H9 (cell line): ENCODE measurements at regions not wholly inside any gene's neighbourhood (a gene's known extent, or its start where the extent isn't known, plus 50 kb on each side); places are given as distances from the start of the nearest gene placed in this dataset.

Experiments used
- DNase-seq: peaks from one replicate; pipeline ENCODE4 v3.0.0-alpha.2; 2017
- H2AFZ ChIP-seq: one replicate; pipeline ENCODE4 v1.6.1; 2013; ENCODE audit warnings: mild to moderate bottlenecking, low read length, control low read depth, moderate library complexity
- H2AK5ac ChIP-seq: 2 replicates; pipeline ENCODE4 v1.6.1; 2013; ENCODE audit warnings: low read length, control low read depth, mixed read lengths; ENCODE audit not compliant: insufficient read length
- H2BK120ac ChIP-seq: one replicate; pipeline ENCODE4 v1.6.1; 2013; ENCODE audit warnings: low read depth, mild to moderate bottlenecking, low read length, control low read depth, inconsistent platforms; ENCODE audit not compliant: poor library complexity, severe bottlenecking
- H2BK12ac ChIP-seq: 2 replicates; pipeline ENCODE4 v1.6.1; 2013; ENCODE audit warnings: low read length, control low read depth, mixed read lengths, low read depth; ENCODE audit not compliant: insufficient read length
- H2BK15ac ChIP-seq: 2 replicates; pipeline ENCODE4 v1.6.1; 2013; ENCODE audit warnings: low read depth, low read length, control low read depth
- H2BK20ac ChIP-seq: one replicate; pipeline ENCODE4 v1.6.1; 2013; ENCODE audit warnings: low read depth, mild to moderate bottlenecking, low read length, control low read depth, inconsistent platforms; ENCODE audit not compliant: poor library complexity, severe bottlenecking
- H2BK5ac ChIP-seq: 2 replicates; pipeline ENCODE4 v1.6.1; 2013; ENCODE audit warnings: low read length, control low read depth, mixed read lengths; ENCODE audit not compliant: insufficient read length
- H3K14ac ChIP-seq: 2 replicates; pipeline ENCODE4 v1.6.1; 2013; ENCODE audit warnings: low read length, control low read depth; ENCODE audit not compliant: insufficient read depth
- H3K18ac ChIP-seq: 2 replicates; pipeline ENCODE4 v1.6.1; 2013; ENCODE audit warnings: low read depth, mild to moderate bottlenecking, mixed read lengths, low read length, control low read depth; ENCODE audit not compliant: insufficient read length
- H3K23ac ChIP-seq: 2 replicates; pipeline ENCODE4 v1.6.1; 2013; ENCODE audit warnings: low read length, control low read depth, mixed read lengths, low read depth; ENCODE audit not compliant: insufficient read length
- H3K23me2 ChIP-seq: 2 replicates; pipeline ENCODE4 v1.6.1; 2013; ENCODE audit warnings: low read depth, mild to moderate bottlenecking, mixed read lengths, low read length, control low read depth; ENCODE audit not compliant: insufficient read length, poor library complexity, severe bottlenecking
- H3K27ac ChIP-seq: 2 replicates; pipeline ENCODE4 v1.5.1; 2013; ENCODE audit warnings: low read length, control low read depth, mixed read lengths, low read depth; ENCODE audit not compliant: insufficient read length
- H3K27me3 ChIP-seq: 2 replicates; pipeline ENCODE4 v1.6.1; 2013; ENCODE audit warnings: low read length, control low read depth, inconsistent platforms; ENCODE audit not compliant: insufficient read depth
- H3K4ac ChIP-seq: 2 replicates; pipeline ENCODE4 v1.6.1; 2013; ENCODE audit warnings: low read depth, mild to moderate bottlenecking, control low read depth, inconsistent platforms, low read length, moderate library complexity
- H3K4me1 ChIP-seq: 2 replicates; pipeline ENCODE4 v1.6.1; 2013; ENCODE audit warnings: low read length, control low read depth, inconsistent platforms; ENCODE audit not compliant: insufficient read depth
- H3K4me2 ChIP-seq: 2 replicates; pipeline ENCODE4 v1.6.1; 2013; ENCODE audit warnings: low read length, control low read depth, mixed read lengths; ENCODE audit not compliant: insufficient read length, insufficient read depth
- H3K56ac ChIP-seq: 2 replicates; pipeline ENCODE4 v1.6.1; 2013; ENCODE audit warnings: low read depth, mild to moderate bottlenecking, mixed read lengths, low read length, control low read depth; ENCODE audit not compliant: insufficient read length
- H3K79me1 ChIP-seq: 2 replicates; pipeline ENCODE4 v1.6.1; 2013; ENCODE audit warnings: low read depth, mild to moderate bottlenecking, moderate library complexity, low read length, control low read depth, inconsistent platforms; ENCODE audit not compliant: insufficient read depth, poor library complexity, severe bottlenecking
- H3K79me2 ChIP-seq: 2 replicates; pipeline ENCODE4 v1.6.1; 2013; ENCODE audit warnings: low read length, control low read depth, inconsistent platforms; ENCODE audit not compliant: insufficient read depth
- H3K9ac ChIP-seq: 2 replicates; pipeline ENCODE4 v1.6.1; 2013; ENCODE audit warnings: low read length, control low read depth, mixed read lengths; ENCODE audit not compliant: insufficient read length; ENCODE audit errors: extremely low read depth
- H3K9me3 ChIP-seq: one replicate; pipeline ENCODE4 v1.6.1; 2013; ENCODE audit warnings: low read depth, low read length, inconsistent platforms; ENCODE audit not compliant: control insufficient read depth
- H3T11ph ChIP-seq: one replicate; pipeline ENCODE4 v1.6.1; 2013; ENCODE audit warnings: mild to moderate bottlenecking, low read length, control low read depth, inconsistent platforms
- H4K20me1 ChIP-seq: one replicate; pipeline ENCODE4 v1.6.1; 2013; ENCODE audit not compliant: control insufficient read depth, insufficient read length, insufficient read depth
- H4K5ac ChIP-seq: 2 replicates; pipeline ENCODE4 v1.6.1; 2013; ENCODE audit warnings: low read depth, mild to moderate bottlenecking, mixed read lengths, low read length, control low read depth; ENCODE audit not compliant: insufficient read length
- H4K8ac ChIP-seq: replicated peaks from 2 replicates; pipeline ENCODE4 v1.6.1; 2013; ENCODE audit warnings: low read length, control low read depth, mixed read lengths, low read depth; ENCODE audit not compliant: insufficient read length
- H4K91ac ChIP-seq: 2 replicates; pipeline ENCODE4 v1.6.1; 2013; ENCODE audit warnings: low read depth, mild to moderate bottlenecking, moderate library complexity, mixed read lengths, low read length, control low read depth; ENCODE audit not compliant: insufficient read length
- H3K27ac Mint-ChIP-seq, 3 experiments: 2 replicates in 2 of 3; 3 replicates in 1 of 3; pipeline ENCODE4 v1.8.0; 2020 to 2021; ENCODE audit warnings: mixed read lengths in 3 of 3, mild to moderate bottlenecking in 1 of 3, moderate library complexity in 1 of 3
- H3K27me3 Mint-ChIP-seq: 2 replicates; pipeline ENCODE4 v1.8.0; 2021; ENCODE audit warnings: low read depth, mild to moderate bottlenecking, moderate library complexity, mixed read lengths
- H3K36me3 Mint-ChIP-seq, 3 experiments: 2 replicates in 2 of 3; 3 replicates in 1 of 3; pipeline ENCODE4 v1.8.0; 2020 to 2021; ENCODE audit warnings: low read depth in 3 of 3, mixed read lengths in 3 of 3; ENCODE audit not compliant: insufficient read depth in 1 of 3
- H3K4me1 Mint-ChIP-seq, 2 experiments: 2 replicates each; pipeline ENCODE4 v1.8.0; 2020; ENCODE audit warnings: mixed read lengths in 2 of 2
- H3K4me3 Mint-ChIP-seq, 2 experiments: 2 replicates in 1 of 2; 3 replicates in 1 of 2; pipeline ENCODE4 v1.8.0; 2020 to 2021; ENCODE audit warnings: mild to moderate bottlenecking in 2 of 2, mixed read lengths in 2 of 2, moderate library complexity in 1 of 2
- H3K9me3 Mint-ChIP-seq, 2 experiments: 2 replicates in 1 of 2; 3 replicates in 1 of 2; pipeline ENCODE4 v1.8.0; 2020; ENCODE audit warnings: mild to moderate bottlenecking in 2 of 2, mixed read lengths in 2 of 2, moderate library complexity in 1 of 2
- WGBS: extraction: QIAGEN DNeasy Blood & Tissue Kit; methylation state at CpG from one replicate; pipeline ENCODE4 v1.1.7; 2013; ENCODE audit warnings: missing lambda C conversion rate, low lambda C conversion rate, mixed read lengths; ENCODE audit not compliant: insufficient read length; ENCODE audit errors: extremely low coverage; 5-methylcytosine and 5-hydroxymethylcytosine counted together
- TF ChIP-seq, protein P1 (sequence below): fragments of 200-600 bp; sonication (generic); conservative IDR thresholded peaks from 3 replicates; pipeline ENCODE4 v1.8.0; 2021; ENCODE audit warnings: antibody characterized with exemption, mild to moderate bottlenecking

DNA sequence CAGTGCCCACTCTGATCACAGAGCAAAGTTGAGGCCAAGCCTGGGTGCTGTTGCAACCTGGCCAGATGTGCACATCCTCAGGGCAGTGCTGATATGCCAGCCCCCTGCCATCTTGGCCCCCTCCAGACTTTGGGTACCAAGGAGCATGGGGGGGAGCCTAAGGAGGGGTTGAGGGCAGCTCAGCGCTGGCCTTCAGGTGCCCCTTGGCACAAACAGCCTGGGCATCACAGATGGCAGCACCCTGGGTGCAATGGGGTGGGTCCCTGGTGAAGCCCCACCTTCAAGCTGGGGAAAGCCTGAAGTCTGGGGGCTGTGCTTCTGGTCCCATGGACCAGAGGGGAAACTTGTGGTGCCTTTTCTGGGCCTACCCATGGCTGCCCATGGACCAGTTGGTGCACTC, 163.0 kb downstream of the FAM47A start:
- Mint-ChIP-seq H3K36me3 (peaks cover 0 to 9% (median 2%) of the 10 kb centered on the region in 3 experiments; a peak in 6 of 7 replicates), H3K4me3 (no peak overlapping the region), H3K9me3 (peaks cover 22 to 47% of the 10 kb centered on the region in 2 experiments; a peak in 4 of 5 replicates), H3K4me1 (peaks cover 0 to 6% of the 10 kb centered on the region in 2 experiments; a peak in 2 of 4 replicates), H3K27me3 (no peaks in the 10 kb centered on the region; the same call in 1 of the 2 replicates), H3K27ac (no peak overlapping the region)
- H3K4me1 ChIP-seq: no peaks in the 10 kb centered on the region
- H2AFZ ChIP-seq: no peak overlapping the region
- H2BK20ac ChIP-seq: no peak overlapping the region
- H3K27me3 ChIP-seq: no peaks in the 10 kb centered on the region
- no peak overlapping the region for H2BK15ac ChIP-seq
- no peak overlapping the region for H4K5ac ChIP-seq
- H3K4ac ChIP-seq: no peak overlapping the region
- no peak overlapping the region for H3K9ac ChIP-seq
- H3K14ac ChIP-seq: no peak overlapping the region
- H4K8ac ChIP-seq: no peak overlapping the region
- no peak overlapping the region for H2BK5ac ChIP-seq
- H3K79me1 ChIP-seq: no peaks in the 10 kb centered on the region
- H2AK5ac ChIP-seq: no peak overlapping the region
- no peak for DNase-seq
- H3K79me2 ChIP-seq: no peaks in the 10 kb centered on the region
- TF ChIP-seq, protein P1, sequence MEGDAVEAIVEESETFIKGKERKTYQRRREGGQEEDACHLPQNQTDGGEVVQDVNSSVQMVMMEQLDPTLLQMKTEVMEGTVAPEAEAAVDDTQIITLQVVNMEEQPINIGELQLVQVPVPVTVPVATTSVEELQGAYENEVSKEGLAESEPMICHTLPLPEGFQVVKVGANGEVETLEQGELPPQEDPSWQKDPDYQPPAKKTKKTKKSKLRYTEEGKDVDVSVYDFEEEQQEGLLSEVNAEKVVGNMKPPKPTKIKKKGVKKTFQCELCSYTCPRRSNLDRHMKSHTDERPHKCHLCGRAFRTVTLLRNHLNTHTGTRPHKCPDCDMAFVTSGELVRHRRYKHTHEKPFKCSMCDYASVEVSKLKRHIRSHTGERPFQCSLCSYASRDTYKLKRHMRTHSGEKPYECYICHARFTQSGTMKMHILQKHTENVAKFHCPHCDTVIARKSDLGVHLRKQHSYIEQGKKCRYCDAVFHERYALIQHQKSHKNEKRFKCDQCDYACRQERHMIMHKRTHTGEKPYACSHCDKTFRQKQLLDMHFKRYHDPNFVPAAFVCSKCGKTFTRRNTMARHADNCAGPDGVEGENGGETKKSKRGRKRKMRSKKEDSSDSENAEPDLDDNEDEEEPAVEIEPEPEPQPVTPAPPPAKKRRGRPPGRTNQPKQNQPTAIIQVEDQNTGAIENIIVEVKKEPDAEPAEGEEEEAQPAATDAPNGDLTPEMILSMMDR: no peak
- no peak overlapping the region for H2BK120ac ChIP-seq
- H2BK12ac ChIP-seq: no peak overlapping the region
- H4K91ac ChIP-seq: no peak overlapping the region
- peaks cover 11% of the 10 kb centered on the region for H3K9me3 ChIP-seq
- H3K23ac ChIP-seq: no peak overlapping the region
- no peak overlapping the region for H3K56ac ChIP-seq
- peaks cover 3% of the 10 kb centered on the region for H3K23me2 ChIP-seq
- H3T11ph ChIP-seq: no peak overlapping the region
- no CpG with 5 or more reads among the region's 1 CpG for WGBS
- H3K27ac ChIP-seq: no peak overlapping the region
- H3K18ac ChIP-seq: no peak overlapping the region
- no peak overlapping the region for H3K4me2 ChIP-seq
- H4K20me1 ChIP-seq: no peaks in the 10 kb centered on the region
